ENCODE measurements at regions not wholly inside any gene's neighbourhood (a gene's known extent, or its start where the extent isn't known, plus 50 kb on each side); places are given as distances from the start of the nearest gene placed in this dataset.

DNA sequence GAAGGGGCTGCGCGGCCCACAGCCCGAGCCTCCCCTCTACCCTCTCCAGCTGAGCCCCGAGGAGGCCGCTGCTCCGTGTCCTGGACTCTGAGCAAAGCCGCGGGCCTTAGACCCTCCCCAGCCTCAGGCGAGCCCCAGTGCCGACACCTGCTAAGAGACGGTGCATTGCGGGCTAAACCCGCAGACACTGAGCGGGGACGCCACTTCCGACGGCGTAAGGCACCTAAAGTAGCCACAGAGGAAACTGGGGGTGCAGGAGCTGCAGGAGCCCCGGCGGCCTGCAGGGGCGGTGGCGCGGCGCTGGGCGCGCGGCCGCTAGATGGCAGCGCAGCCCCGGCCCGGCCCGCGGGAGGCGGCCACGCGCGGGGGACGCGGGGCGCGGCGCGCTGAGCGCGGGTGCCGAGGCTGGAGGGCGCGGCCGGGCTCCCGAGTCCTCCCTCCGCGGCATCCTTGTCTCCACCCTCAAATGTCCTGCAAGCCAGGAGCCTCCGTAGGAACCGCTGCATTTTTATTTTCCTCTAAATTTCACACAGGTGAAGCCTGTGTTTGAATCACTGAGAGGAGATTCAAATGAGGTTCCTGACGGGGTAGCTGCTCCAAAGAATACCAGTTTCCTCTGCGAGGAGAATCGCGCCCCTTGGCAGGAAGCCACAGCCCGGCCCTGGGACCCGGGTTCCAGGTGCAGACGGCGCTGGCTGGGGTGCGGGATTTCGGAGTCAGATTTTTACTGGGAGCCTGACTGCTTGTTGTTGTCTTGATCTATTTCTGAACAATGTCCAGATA, 650.5 kb downstream of the GALR1 start:
- no peak for TF ChIP-seq POLR2A (IDR thresholded peaks at IDR 0.05)
- TF ChIP-seq, protein P1, sequence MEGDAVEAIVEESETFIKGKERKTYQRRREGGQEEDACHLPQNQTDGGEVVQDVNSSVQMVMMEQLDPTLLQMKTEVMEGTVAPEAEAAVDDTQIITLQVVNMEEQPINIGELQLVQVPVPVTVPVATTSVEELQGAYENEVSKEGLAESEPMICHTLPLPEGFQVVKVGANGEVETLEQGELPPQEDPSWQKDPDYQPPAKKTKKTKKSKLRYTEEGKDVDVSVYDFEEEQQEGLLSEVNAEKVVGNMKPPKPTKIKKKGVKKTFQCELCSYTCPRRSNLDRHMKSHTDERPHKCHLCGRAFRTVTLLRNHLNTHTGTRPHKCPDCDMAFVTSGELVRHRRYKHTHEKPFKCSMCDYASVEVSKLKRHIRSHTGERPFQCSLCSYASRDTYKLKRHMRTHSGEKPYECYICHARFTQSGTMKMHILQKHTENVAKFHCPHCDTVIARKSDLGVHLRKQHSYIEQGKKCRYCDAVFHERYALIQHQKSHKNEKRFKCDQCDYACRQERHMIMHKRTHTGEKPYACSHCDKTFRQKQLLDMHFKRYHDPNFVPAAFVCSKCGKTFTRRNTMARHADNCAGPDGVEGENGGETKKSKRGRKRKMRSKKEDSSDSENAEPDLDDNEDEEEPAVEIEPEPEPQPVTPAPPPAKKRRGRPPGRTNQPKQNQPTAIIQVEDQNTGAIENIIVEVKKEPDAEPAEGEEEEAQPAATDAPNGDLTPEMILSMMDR (IDR thresholded peaks at IDR 0.05) = peak; percentile 40 to 67 (median 60)
